HL-60 (cell line): ENCODE measurements at regions not wholly inside any gene's neighbourhood (a gene's known extent, or its start where the extent isn't known, plus 50 kb on each side); places are given as distances from the start of the nearest gene placed in this dataset.
"Not testable (repeated sequence)": the region's sequence is repeated elsewhere in the genome, so short reads cannot be mapped to it uniquely, and the experiment has no call there.

Experiments
- DNase-seq, 2 experiments: peaks; one replicate each; pipeline ENCODE4 v3.0.0-alpha.2; 2010 to 2020; ENCODE audit warnings: low read depth in 1 of 2, low spot score in 1 of 2
- H3K27ac ChIP-seq: fragments of 250-450 bp; sonication (Bioruptor Pico); replicated peaks from 2 replicates; pipeline ENCODE4 v1.5.1; 2020; ENCODE audit warnings: mild to moderate bottlenecking, moderate library complexity
- H3K27me3 ChIP-seq: fragments of 250-450 bp; sonication (Bioruptor Pico); 2 replicates; pipeline ENCODE4 v1.5.1; 2021; ENCODE audit warnings: mild to moderate bottlenecking, moderate library complexity; ENCODE audit not compliant: insufficient read depth, poor library complexity, severe bottlenecking
- H3K4me3 ChIP-seq: replicated peaks from 2 replicates; pipeline ENCODE4 v1.5.1; 2011; ENCODE audit warnings: mild to moderate bottlenecking, control low read depth, low read length; ENCODE audit not compliant: insufficient read depth
- CTCF ChIP-seq: IDR thresholded peaks from one replicate; pipeline ENCODE4 v1.5.1; 2011; ENCODE audit warnings: low read length, control low read depth, inconsistent platforms; ENCODE audit not compliant: insufficient read depth
- GABPA ChIP-seq: IDR thresholded peaks from 2 replicates; pipeline ENCODE4 v1.6.1; 2012; ENCODE audit warnings: low read depth
- POLR2AphosphoS5 ChIP-seq: IDR thresholded peaks from 2 replicates; pipeline ENCODE4 v1.6.1; 2012; ENCODE audit warnings: low read depth
- SPI1 ChIP-seq: IDR thresholded peaks from 2 replicates; pipeline ENCODE4 v1.6.1; 2012; ENCODE audit warnings: low read depth, mild to moderate bottlenecking, borderline replicate concordance
- TF ChIP-seq, protein P1 (sequence below): IDR thresholded peaks from 2 replicates; pipeline ENCODE4 v1.6.1; 2012; ENCODE audit warnings: low read depth; ENCODE audit not compliant: insufficient replicate concordance

GRCh38 chr5:125085797-125086505, 339.5 kb upstream of the ZNF608 start:
- no peak overlapping the region for H3K27ac ChIP-seq
- no peak for TF ChIP-seq POLR2AphosphoS5

GRCh38 chr5:125088522-125089105, 342.2 kb upstream of the ZNF608 start:
- Histone ChIP-seq H3K4me3 (no peak overlapping the region), H3K27me3 (no peaks in the 10 kb centered on the region), H3K27ac (no peak overlapping the region)
- DNase-seq: no peak
- TF ChIP-seq CTCF (no peak), GABPA (no peak), POLR2AphosphoS5 (no peak), SPI1 (no peak)
- TF ChIP-seq, protein P1, sequence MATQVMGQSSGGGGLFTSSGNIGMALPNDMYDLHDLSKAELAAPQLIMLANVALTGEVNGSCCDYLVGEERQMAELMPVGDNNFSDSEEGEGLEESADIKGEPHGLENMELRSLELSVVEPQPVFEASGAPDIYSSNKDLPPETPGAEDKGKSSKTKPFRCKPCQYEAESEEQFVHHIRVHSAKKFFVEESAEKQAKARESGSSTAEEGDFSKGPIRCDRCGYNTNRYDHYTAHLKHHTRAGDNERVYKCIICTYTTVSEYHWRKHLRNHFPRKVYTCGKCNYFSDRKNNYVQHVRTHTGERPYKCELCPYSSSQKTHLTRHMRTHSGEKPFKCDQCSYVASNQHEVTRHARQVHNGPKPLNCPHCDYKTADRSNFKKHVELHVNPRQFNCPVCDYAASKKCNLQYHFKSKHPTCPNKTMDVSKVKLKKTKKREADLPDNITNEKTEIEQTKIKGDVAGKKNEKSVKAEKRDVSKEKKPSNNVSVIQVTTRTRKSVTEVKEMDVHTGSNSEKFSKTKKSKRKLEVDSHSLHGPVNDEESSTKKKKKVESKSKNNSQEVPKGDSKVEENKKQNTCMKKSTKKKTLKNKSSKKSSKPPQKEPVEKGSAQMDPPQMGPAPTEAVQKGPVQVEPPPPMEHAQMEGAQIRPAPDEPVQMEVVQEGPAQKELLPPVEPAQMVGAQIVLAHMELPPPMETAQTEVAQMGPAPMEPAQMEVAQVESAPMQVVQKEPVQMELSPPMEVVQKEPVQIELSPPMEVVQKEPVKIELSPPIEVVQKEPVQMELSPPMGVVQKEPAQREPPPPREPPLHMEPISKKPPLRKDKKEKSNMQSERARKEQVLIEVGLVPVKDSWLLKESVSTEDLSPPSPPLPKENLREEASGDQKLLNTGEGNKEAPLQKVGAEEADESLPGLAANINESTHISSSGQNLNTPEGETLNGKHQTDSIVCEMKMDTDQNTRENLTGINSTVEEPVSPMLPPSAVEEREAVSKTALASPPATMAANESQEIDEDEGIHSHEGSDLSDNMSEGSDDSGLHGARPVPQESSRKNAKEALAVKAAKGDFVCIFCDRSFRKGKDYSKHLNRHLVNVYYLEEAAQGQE: no peak

More at GRCh38 chr5:125085797-125086505, 339.5 kb upstream of the ZNF608 start:
- H3K27me3 ChIP-seq: no peaks in the 10 kb centered on the region
- DNase-seq: no peak
- H3K4me3 ChIP-seq: no peak overlapping the region

DNA sequence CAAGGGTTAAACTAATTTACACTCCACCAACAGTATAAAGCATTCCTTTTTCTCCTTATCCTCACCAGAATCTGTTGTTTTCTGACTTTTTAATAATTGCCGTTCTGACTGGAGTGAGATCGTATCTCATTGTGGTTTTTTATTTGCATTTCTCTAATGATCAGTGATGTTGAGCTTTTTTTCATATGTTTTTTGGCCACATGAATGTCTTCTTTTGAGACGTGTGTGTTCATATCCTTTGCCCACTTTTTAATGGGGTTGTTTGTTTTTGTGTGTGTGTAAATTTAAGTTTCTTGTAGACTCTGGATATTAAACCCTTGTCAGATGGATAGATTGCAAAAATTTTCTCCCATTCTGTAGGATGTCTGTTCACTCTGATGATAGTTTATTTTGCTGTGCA, 345.7 kb upstream of the ZNF608 start:
- H3K4me3 ChIP-seq, DNase-seq, H3K27ac ChIP-seq, H3K27me3 ChIP-seq: not testable (repeated sequence)

DNA sequence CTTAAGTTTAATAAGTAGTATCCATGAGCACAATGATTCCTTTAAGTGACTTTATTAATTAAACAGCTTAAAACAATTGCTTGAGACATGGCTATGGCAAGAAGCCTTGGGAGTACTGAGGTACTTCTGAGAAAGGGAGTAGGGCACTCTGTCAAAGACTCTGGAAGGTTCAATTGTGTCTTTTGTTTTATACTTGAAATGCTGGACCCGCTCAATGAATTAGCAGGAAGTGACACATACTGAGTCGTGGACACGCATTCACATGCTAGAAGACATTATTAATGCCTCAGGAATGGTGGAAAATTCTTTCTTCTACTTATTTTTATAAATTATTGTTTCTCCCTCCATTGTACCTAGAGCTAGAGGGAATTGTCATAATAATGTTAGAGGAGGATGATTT, 347.3 kb upstream of the ZNF608 start:
- Histone ChIP-seq H3K4me3 (no peak overlapping the region), H3K27me3 (no peaks in the 10 kb centered on the region), H3K27ac (no peak overlapping the region)
- TF ChIP-seq CTCF: no peak
- no peak for TF ChIP-seq GABPA
- TF ChIP-seq, protein P1: no peak
- no peak for TF ChIP-seq SPI1
- TF ChIP-seq POLR2AphosphoS5: no peak
- DNase-seq: no peak

DNA sequence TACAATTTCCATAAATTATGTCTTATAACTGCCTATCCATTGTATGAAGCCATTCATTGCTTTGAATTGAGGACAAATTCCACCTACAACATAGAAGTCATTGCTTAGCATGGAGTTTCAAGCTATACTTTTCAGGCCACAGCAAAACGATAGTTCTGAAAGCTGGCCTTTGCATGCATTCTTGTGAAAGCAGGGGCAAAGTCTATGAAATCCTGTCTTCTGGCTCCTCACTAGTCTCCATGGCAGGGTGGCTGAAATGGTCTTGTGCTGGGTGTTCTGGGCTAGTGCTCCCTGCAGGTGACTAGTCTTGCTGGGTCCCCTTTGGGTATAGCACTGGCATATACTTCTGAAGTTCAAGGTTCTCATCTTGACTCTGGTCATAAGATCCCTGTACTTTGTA, 353.9 kb upstream of the ZNF608 start:
- TF ChIP-seq POLR2AphosphoS5: no peak
- TF ChIP-seq CTCF: no peak
- no peak for TF ChIP-seq SPI1
- TF ChIP-seq, protein P1: no peak
- no peak for TF ChIP-seq GABPA
- H3K27me3 ChIP-seq: no peaks in the 10 kb centered on the region
- DNase-seq: no peak
- no peak overlapping the region for H3K4me3 ChIP-seq
- H3K27ac ChIP-seq: no peak overlapping the region
